KMS-11 (cell line): ENCODE measurements at regions not wholly inside any gene's neighbourhood (a gene's known extent, or its start where the extent isn't known, plus 50 kb on each side); places are given as distances from the start of the nearest gene placed in this dataset.

Source experiments
- H2AFZ ChIP-seq: fragments of 200-600 bp; sonication (generic); 2 replicates; pipeline ENCODE4 v1.6.1; 2016; ENCODE audit warnings: antibody characterized with exemption, mixed run types, low read depth
- H3K27ac ChIP-seq: fragments of 200-600 bp; sonication (generic); 2 replicates; pipeline ENCODE4 v1.6.1; 2016; ENCODE audit warnings: mild to moderate bottlenecking, mixed run types
- H3K27me3 ChIP-seq: fragments of 200-600 bp; sonication (generic); 2 replicates; pipeline ENCODE4 v1.6.1; 2017; ENCODE audit warnings: mild to moderate bottlenecking, low read depth, mixed run types, moderate library complexity; ENCODE audit not compliant: insufficient read depth
- H3K36me3 ChIP-seq: fragments of 200-600 bp; sonication (generic); 2 replicates; pipeline ENCODE4 v1.6.1; 2017; ENCODE audit warnings: mild to moderate bottlenecking, mixed run types; ENCODE audit not compliant: insufficient read depth
- H3K4me1 ChIP-seq: fragments of 200-600 bp; sonication (generic); 2 replicates; pipeline ENCODE4 v1.6.1; 2016; ENCODE audit warnings: mild to moderate bottlenecking, low read depth, mixed run types; ENCODE audit not compliant: poor library complexity, severe bottlenecking
- H3K4me2 ChIP-seq: fragments of 200-600 bp; sonication (generic); 2 replicates; pipeline ENCODE4 v1.7.0; 2016; ENCODE audit warnings: mild to moderate bottlenecking, mixed run types
- H3K4me3 ChIP-seq: fragments of 200-600 bp; sonication (generic); IDR thresholded peaks from 2 replicates; pipeline ENCODE4 v1.6.1; 2017; ENCODE audit warnings: low read depth, low read length, mixed read lengths; ENCODE audit not compliant: insufficient read depth
- H3K79me2 ChIP-seq: fragments of 200-600 bp; sonication (generic); 2 replicates; pipeline ENCODE4 v1.6.1; 2016; ENCODE audit warnings: low read depth, mixed run types; ENCODE audit not compliant: insufficient read depth
- H3K9ac ChIP-seq: fragments of 200-600 bp; sonication (generic); 2 replicates; pipeline ENCODE4 v1.6.1; 2016; ENCODE audit warnings: mild to moderate bottlenecking, mixed run types
- H4K20me1 ChIP-seq: fragments of 200-600 bp; sonication (generic); 2 replicates; pipeline ENCODE4 v1.6.1; 2016; ENCODE audit warnings: mild to moderate bottlenecking, mixed run types; ENCODE audit not compliant: insufficient read depth
- CTCF ChIP-seq: fragments of 200-600 bp; sonication (generic); conservative IDR thresholded peaks from 2 replicates; pipeline ENCODE4 v1.6.1; 2017; ENCODE audit warnings: low read depth, mild to moderate bottlenecking, antibody characterized with exemption, low read length, moderate library complexity, mixed read lengths

GRCh38 chr3:180306155-180306554, 269.4 kb upstream of the PEX5L start:
- Histone ChIP-seq H3K79me2 (no peaks in the 10 kb centered on the region), H2AFZ (no peak overlapping the region), H3K36me3 (no peaks in the 10 kb centered on the region), H3K9ac (no peak overlapping the region), H4K20me1 (no peaks in the 10 kb centered on the region), H3K4me3 (no peak overlapping the region), H3K4me1 (no peaks in the 10 kb centered on the region), H3K27ac (no peak overlapping the region), H3K27me3 (no peaks in the 10 kb centered on the region), H3K4me2 (no peak overlapping the region)
- no peak for TF ChIP-seq CTCF

DNA sequence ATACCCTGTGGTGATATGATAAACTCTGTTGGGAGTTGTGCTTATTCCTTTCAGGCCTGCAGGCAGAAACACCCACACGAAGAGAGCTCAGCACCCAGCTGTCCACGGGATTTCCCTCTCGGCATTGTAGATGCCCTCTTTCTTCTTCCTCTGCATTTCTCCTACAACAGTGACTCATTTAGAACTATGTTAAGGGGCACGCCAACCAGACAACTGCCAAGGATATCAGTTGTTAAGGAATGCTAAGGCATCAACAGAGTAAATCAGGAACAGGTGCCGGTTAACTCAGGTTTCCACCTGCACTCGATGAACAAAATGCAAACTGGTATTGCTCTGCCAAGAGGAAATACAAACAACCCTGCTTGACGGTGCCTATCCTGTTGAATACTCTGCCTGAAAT, 270.0 kb upstream of the PEX5L start:
- Histone ChIP-seq H3K4me2 (no peak overlapping the region), H3K4me3 (no peak overlapping the region), H3K9ac (no peak overlapping the region), H3K79me2 (no peaks in the 10 kb centered on the region), H3K36me3 (no peaks in the 10 kb centered on the region), H2AFZ (no peak overlapping the region), H3K4me1 (no peaks in the 10 kb centered on the region), H3K27me3 (no peaks in the 10 kb centered on the region), H3K27ac (no peak overlapping the region), H4K20me1 (no peaks in the 10 kb centered on the region)
- no peak for TF ChIP-seq CTCF

- Histone ChIP-seq H3K4me1 (no peaks in the 10 kb centered on the region), H3K79me2 (no peaks in the 10 kb centered on the region), H3K4me2 (no peak overlapping the region), H3K36me3 (no peaks in the 10 kb centered on the region), H3K9ac (no peak overlapping the region), H3K27me3 (no peaks in the 10 kb centered on the region), H2AFZ (no peak overlapping the region), H4K20me1 (no peaks in the 10 kb centered on the region), H3K27ac (no peak overlapping the region), H3K4me3 (no peak overlapping the region)
- TF ChIP-seq CTCF: no peak
These were observed 274.5 kb upstream of the PEX5L start for GRCh38 chr3:180311242-180311641.

DNA sequence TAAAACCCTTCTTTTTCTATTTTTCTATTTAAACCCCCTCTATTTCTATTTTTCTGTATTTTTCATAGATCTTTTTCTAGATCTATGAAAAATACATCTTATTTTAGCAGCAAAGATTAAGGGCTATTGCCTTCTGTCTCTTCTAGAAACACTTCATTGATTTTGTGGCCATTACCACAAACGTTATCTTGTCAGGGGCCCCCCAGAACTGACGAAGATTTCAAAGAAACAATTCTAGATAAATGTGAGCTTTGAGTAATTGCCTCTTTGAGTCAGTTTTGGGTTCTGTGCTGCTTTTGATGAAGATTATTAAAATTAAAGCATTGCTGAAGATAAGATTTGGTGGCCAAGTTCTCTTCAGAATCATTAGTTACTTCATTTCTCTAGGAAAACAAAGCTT, 279.6 kb upstream of the PEX5L start:
- no peaks in the 10 kb centered on the region for H3K36me3 ChIP-seq
- no peak overlapping the region for H3K27ac ChIP-seq
- no peak for TF ChIP-seq CTCF
- no peak overlapping the region for H3K4me2 ChIP-seq
- H3K4me1 ChIP-seq: no peaks in the 10 kb centered on the region
- H2AFZ ChIP-seq: no peak overlapping the region
- no peak overlapping the region for H3K4me3 ChIP-seq
- no peak overlapping the region for H3K9ac ChIP-seq
- no peaks in the 10 kb centered on the region for H3K27me3 ChIP-seq
- H3K79me2 ChIP-seq: no peaks in the 10 kb centered on the region
- no peaks in the 10 kb centered on the region for H4K20me1 ChIP-seq

- Histone ChIP-seq H2AFZ (no peak overlapping the region), H3K36me3 (no peaks in the 10 kb centered on the region)
These were observed 282.5 kb upstream of the TTC14 start for GRCh38 chr3:180319461-180319860.

More at GRCh38 chr3:180319461-180319860, 282.5 kb upstream of the TTC14 start:
- no peak for TF ChIP-seq CTCF
- Histone ChIP-seq H3K27me3 (no peaks in the 10 kb centered on the region), H3K4me1 (no peaks in the 10 kb centered on the region), H3K79me2 (no peaks in the 10 kb centered on the region), H3K9ac (no peak overlapping the region), H3K27ac (no peak overlapping the region), H3K4me3 (no peak overlapping the region), H4K20me1 (no peaks in the 10 kb centered on the region), H3K4me2 (no peak overlapping the region)
